ENCODE measurements at regions not wholly inside any gene's neighbourhood (a gene's known extent, or its start where the extent isn't known, plus 50 kb on each side); places are given as distances from the start of the nearest gene placed in this dataset.

- H3K27me3 ChIP-seq (ENCODE audit: control insufficient read depth in 1 of 2, insufficient read depth in 2 of 2, low read length in 2 of 2), result no peaks in the 10 kb centered on the region
- H3K4me1 ChIP-seq (ENCODE audit: control insufficient read depth, insufficient read depth, low read length), result no peaks in the 10 kb centered on the region
- no peak overlapping the region for H3K9ac ChIP-seq (ENCODE audit: low read length in 2 of 2)
- no peak overlapping the region for H3K4me3 ChIP-seq (ENCODE audit: low read length in 2 of 2)
- no peak overlapping the region for H3K27ac ChIP-seq (ENCODE audit: low read length)
- no peaks in the 10 kb centered on the region for H3K9me3 ChIP-seq (ENCODE audit: control insufficient read depth in 2 of 2, low read length in 2 of 2)
- no peaks in the 10 kb centered on the region for H3K36me3 ChIP-seq (ENCODE audit: control insufficient read depth in 2 of 2, insufficient read depth in 2 of 2, low read length in 2 of 2)
Observed at GRCh38 chr3:193118907-193119306, 122.1 kb upstream of the PLAAT1 start.

- no peak overlapping the region for H3K9ac ChIP-seq (ENCODE audit: low read length in 2 of 2)
- no peaks in the 10 kb centered on the region for H3K27me3 ChIP-seq (ENCODE audit: control insufficient read depth in 1 of 2, insufficient read depth in 2 of 2, low read length in 2 of 2)
- H3K4me3 ChIP-seq (ENCODE audit: low read length in 2 of 2), result no peak overlapping the region
- peaks cover 0 to 2% of the 10 kb centered on the region in 2 donors for H3K9me3 ChIP-seq (ENCODE audit: control insufficient read depth in 2 of 2, low read length in 2 of 2)
- no peak overlapping the region for H3K27ac ChIP-seq (ENCODE audit: low read length)
- H3K4me1 ChIP-seq (ENCODE audit: control insufficient read depth, insufficient read depth, low read length), result no peaks in the 10 kb centered on the region
- no peaks in the 10 kb centered on the region for H3K36me3 ChIP-seq (ENCODE audit: control insufficient read depth in 2 of 2, insufficient read depth in 2 of 2, low read length in 2 of 2)
Observed at GRCh38 chr3:193119926-193120325, 121.1 kb upstream of the PLAAT1 start.

GRCh38 chr3:193124861-193125260, 116.2 kb upstream of the PLAAT1 start:
- H3K4me3 ChIP-seq (ENCODE audit: low read length in 2 of 2), result no peak overlapping the region
- H3K9ac ChIP-seq (ENCODE audit: low read length in 2 of 2), result no peak overlapping the region
- H3K4me1 ChIP-seq (ENCODE audit: control insufficient read depth, insufficient read depth, low read length), result no peaks in the 10 kb centered on the region
- no peaks in the 10 kb centered on the region for H3K27me3 ChIP-seq (ENCODE audit: control insufficient read depth in 1 of 2, insufficient read depth in 2 of 2, low read length in 2 of 2)
- H3K36me3 ChIP-seq (ENCODE audit: control insufficient read depth in 2 of 2, insufficient read depth in 2 of 2, low read length in 2 of 2), result no peaks in the 10 kb centered on the region
- H3K27ac ChIP-seq (ENCODE audit: low read length), result no peak overlapping the region
- H3K9me3 ChIP-seq (ENCODE audit: control insufficient read depth in 2 of 2, low read length in 2 of 2), result peaks cover 0 to 4% of the 10 kb centered on the region in 2 donors

- Histone ChIP-seq H3K27me3 (ENCODE audit: control insufficient read depth in 1 of 2, insufficient read depth in 2 of 2, low read length in 2 of 2) (no peaks in the 10 kb centered on the region), H3K27ac (ENCODE audit: low read length) (no peak overlapping the region), H3K36me3 (ENCODE audit: control insufficient read depth in 2 of 2, insufficient read depth in 2 of 2, low read length in 2 of 2) (no peaks in the 10 kb centered on the region), H3K9me3 (ENCODE audit: control insufficient read depth in 2 of 2, low read length in 2 of 2) (peaks cover 0 to 2% of the 10 kb centered on the region in 2 donors), H3K9ac (ENCODE audit: low read length in 2 of 2) (no peak overlapping the region), H3K4me1 (ENCODE audit: control insufficient read depth, insufficient read depth, low read length) (no peaks in the 10 kb centered on the region), H3K4me3 (ENCODE audit: low read length in 2 of 2) (no peak overlapping the region)
Observed at GRCh38 chr3:193129607-193130006, 111.4 kb upstream of the PLAAT1 start.

- Histone ChIP-seq H3K4me1 (ENCODE audit: control insufficient read depth, insufficient read depth, low read length) (no peaks in the 10 kb centered on the region), H3K27ac (ENCODE audit: low read length) (no peak overlapping the region), H3K9me3 (ENCODE audit: control insufficient read depth in 2 of 2, low read length in 2 of 2) (peaks cover 0 to under 1% of the 10 kb centered on the region in 2 donors), H3K9ac (ENCODE audit: low read length in 2 of 2) (no peak overlapping the region), H3K4me3 (ENCODE audit: low read length in 2 of 2) (no peak overlapping the region), H3K36me3 (ENCODE audit: control insufficient read depth in 2 of 2, insufficient read depth in 2 of 2, low read length in 2 of 2) (no peaks in the 10 kb centered on the region), H3K27me3 (ENCODE audit: control insufficient read depth in 1 of 2, insufficient read depth in 2 of 2, low read length in 2 of 2) (no peaks in the 10 kb centered on the region)
Observed at GRCh38 chr3:193130576-193130975, 110.4 kb upstream of the PLAAT1 start.

GRCh38 chr3:193132241-193132640, 108.8 kb upstream of the PLAAT1 start:
- Histone ChIP-seq H3K9ac (ENCODE audit: low read length in 2 of 2) (no peak overlapping the region), H3K27me3 (ENCODE audit: control insufficient read depth in 1 of 2, insufficient read depth in 2 of 2, low read length in 2 of 2) (no peaks in the 10 kb centered on the region), H3K27ac (ENCODE audit: low read length) (no peak overlapping the region), H3K4me3 (ENCODE audit: low read length in 2 of 2) (no peak overlapping the region), H3K4me1 (ENCODE audit: control insufficient read depth, insufficient read depth, low read length) (no peaks in the 10 kb centered on the region), H3K9me3 (ENCODE audit: control insufficient read depth in 2 of 2, low read length in 2 of 2) (no peaks in the 10 kb centered on the region), H3K36me3 (ENCODE audit: control insufficient read depth in 2 of 2, insufficient read depth in 2 of 2, low read length in 2 of 2) (no peaks in the 10 kb centered on the region)

GRCh38 chr3:193132964-193133363, 108.1 kb upstream of the PLAAT1 start:
- H3K36me3 ChIP-seq (ENCODE audit: control insufficient read depth in 2 of 2, insufficient read depth in 2 of 2, low read length in 2 of 2), result no peaks in the 10 kb centered on the region
- H3K4me1 ChIP-seq (ENCODE audit: control insufficient read depth, insufficient read depth, low read length), result no peaks in the 10 kb centered on the region
- H3K9me3 ChIP-seq (ENCODE audit: control insufficient read depth in 2 of 2, low read length in 2 of 2), result no peaks in the 10 kb centered on the region
- no peaks in the 10 kb centered on the region for H3K27me3 ChIP-seq (ENCODE audit: control insufficient read depth in 1 of 2, insufficient read depth in 2 of 2, low read length in 2 of 2)
- H3K27ac ChIP-seq (ENCODE audit: low read length), result no peak overlapping the region
- H3K9ac ChIP-seq (ENCODE audit: low read length in 2 of 2), result no peak overlapping the region
- no peak overlapping the region for H3K4me3 ChIP-seq (ENCODE audit: low read length in 2 of 2)

- Histone ChIP-seq H3K27me3 (ENCODE audit: control insufficient read depth in 1 of 2, insufficient read depth in 2 of 2, low read length in 2 of 2) (no peaks in the 10 kb centered on the region), H3K4me1 (ENCODE audit: control insufficient read depth, insufficient read depth, low read length) (no peaks in the 10 kb centered on the region), H3K9me3 (ENCODE audit: control insufficient read depth in 2 of 2, low read length in 2 of 2) (no peaks in the 10 kb centered on the region), H3K36me3 (ENCODE audit: control insufficient read depth in 2 of 2, insufficient read depth in 2 of 2, low read length in 2 of 2) (no peaks in the 10 kb centered on the region), H3K4me3 (ENCODE audit: low read length in 2 of 2) (no peak overlapping the region), H3K9ac (ENCODE audit: low read length in 2 of 2) (no peak overlapping the region), H3K27ac (ENCODE audit: low read length) (no peak overlapping the region)
Observed at GRCh38 chr3:193134856-193135255, 106.2 kb upstream of the PLAAT1 start.

- no peak overlapping the region for H3K27ac ChIP-seq (ENCODE audit: low read length)
- H3K9ac ChIP-seq (ENCODE audit: low read length in 2 of 2), result no peak overlapping the region
- H3K4me3 ChIP-seq (ENCODE audit: low read length in 2 of 2), result no peak overlapping the region
- peaks cover 0 to 4% of the 10 kb centered on the region in 2 donors for H3K9me3 ChIP-seq (ENCODE audit: control insufficient read depth in 2 of 2, low read length in 2 of 2)
- no peaks in the 10 kb centered on the region for H3K4me1 ChIP-seq (ENCODE audit: control insufficient read depth, insufficient read depth, low read length)
- H3K36me3 ChIP-seq (ENCODE audit: control insufficient read depth in 2 of 2, insufficient read depth in 2 of 2, low read length in 2 of 2), result no peaks in the 10 kb centered on the region
- H3K27me3 ChIP-seq (ENCODE audit: control insufficient read depth in 1 of 2, insufficient read depth in 2 of 2, low read length in 2 of 2), result no peaks in the 10 kb centered on the region
Observed at GRCh38 chr3:193140381-193140780, 100.6 kb upstream of the PLAAT1 start.

- H3K9ac ChIP-seq (ENCODE audit: low read length in 2 of 2), result no peak overlapping the region
- H3K4me3 ChIP-seq (ENCODE audit: low read length in 2 of 2), result no peak overlapping the region
- no peak overlapping the region for H3K27ac ChIP-seq (ENCODE audit: low read length)
- no peaks in the 10 kb centered on the region for H3K36me3 ChIP-seq (ENCODE audit: control insufficient read depth in 2 of 2, insufficient read depth in 2 of 2, low read length in 2 of 2)
- H3K4me1 ChIP-seq (ENCODE audit: control insufficient read depth, insufficient read depth, low read length), result no peaks in the 10 kb centered on the region
- peaks cover 0 to 2% of the 10 kb centered on the region in 2 donors for H3K9me3 ChIP-seq (ENCODE audit: control insufficient read depth in 2 of 2, low read length in 2 of 2)
- H3K27me3 ChIP-seq (ENCODE audit: control insufficient read depth in 1 of 2, insufficient read depth in 2 of 2, low read length in 2 of 2), result no peaks in the 10 kb centered on the region
Observed at GRCh38 chr3:193145248-193145647, 95.8 kb upstream of the PLAAT1 start.

GRCh38 chr3:193148688-193149473, 92.1 kb upstream of the PLAAT1 start:
- Histone ChIP-seq H3K4me3 (ENCODE audit: low read length in 2 of 2) (no peak overlapping the region), H3K27ac (ENCODE audit: low read length) (no peak overlapping the region), H3K36me3 (ENCODE audit: control insufficient read depth in 2 of 2, insufficient read depth in 2 of 2, low read length in 2 of 2) (no peaks in the 10 kb centered on the region)

More at GRCh38 chr3:193148688-193149473, 92.1 kb upstream of the PLAAT1 start:
- H3K27me3 ChIP-seq (ENCODE audit: control insufficient read depth in 1 of 2, insufficient read depth in 2 of 2, low read length in 2 of 2), result no peaks in the 10 kb centered on the region
- H3K9ac ChIP-seq (ENCODE audit: low read length in 2 of 2), result no peak overlapping the region
- H3K9me3 ChIP-seq (ENCODE audit: control insufficient read depth in 2 of 2, low read length in 2 of 2), result no peaks in the 10 kb centered on the region
- H3K4me1 ChIP-seq (ENCODE audit: control insufficient read depth, insufficient read depth, low read length), result no peaks in the 10 kb centered on the region

Measured in stomach smooth muscle (tissue), 2 donors.